ENCODE measurements at regions not wholly inside any gene's neighbourhood (a gene's known extent, or its start where the extent isn't known, plus 50 kb on each side); places are given as distances from the start of the nearest gene placed in this dataset.

- DNase-seq (no peak), ATAC-seq (no peak)
- Histone ChIP-seq H3K4me1 (ENCODE audit: low read depth) (no peaks in the 10 kb centered on the region), H3K36me3 (ENCODE audit: low read depth) (no peaks in the 10 kb centered on the region), H3K4me3 (no peak overlapping the region), H3K9me3 (no peaks in the 10 kb centered on the region)
- TF ChIP-seq, protein P1, sequence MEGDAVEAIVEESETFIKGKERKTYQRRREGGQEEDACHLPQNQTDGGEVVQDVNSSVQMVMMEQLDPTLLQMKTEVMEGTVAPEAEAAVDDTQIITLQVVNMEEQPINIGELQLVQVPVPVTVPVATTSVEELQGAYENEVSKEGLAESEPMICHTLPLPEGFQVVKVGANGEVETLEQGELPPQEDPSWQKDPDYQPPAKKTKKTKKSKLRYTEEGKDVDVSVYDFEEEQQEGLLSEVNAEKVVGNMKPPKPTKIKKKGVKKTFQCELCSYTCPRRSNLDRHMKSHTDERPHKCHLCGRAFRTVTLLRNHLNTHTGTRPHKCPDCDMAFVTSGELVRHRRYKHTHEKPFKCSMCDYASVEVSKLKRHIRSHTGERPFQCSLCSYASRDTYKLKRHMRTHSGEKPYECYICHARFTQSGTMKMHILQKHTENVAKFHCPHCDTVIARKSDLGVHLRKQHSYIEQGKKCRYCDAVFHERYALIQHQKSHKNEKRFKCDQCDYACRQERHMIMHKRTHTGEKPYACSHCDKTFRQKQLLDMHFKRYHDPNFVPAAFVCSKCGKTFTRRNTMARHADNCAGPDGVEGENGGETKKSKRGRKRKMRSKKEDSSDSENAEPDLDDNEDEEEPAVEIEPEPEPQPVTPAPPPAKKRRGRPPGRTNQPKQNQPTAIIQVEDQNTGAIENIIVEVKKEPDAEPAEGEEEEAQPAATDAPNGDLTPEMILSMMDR (IDR thresholded peaks at IDR 0.05): no peak
- intact Hi-C loops (cut with DNase I, micrococcal nuclease): no loop called here
These were observed 227.5 kb upstream of the FAM83B start for GRCh38 chr6:54619102-54619501.

DNA sequence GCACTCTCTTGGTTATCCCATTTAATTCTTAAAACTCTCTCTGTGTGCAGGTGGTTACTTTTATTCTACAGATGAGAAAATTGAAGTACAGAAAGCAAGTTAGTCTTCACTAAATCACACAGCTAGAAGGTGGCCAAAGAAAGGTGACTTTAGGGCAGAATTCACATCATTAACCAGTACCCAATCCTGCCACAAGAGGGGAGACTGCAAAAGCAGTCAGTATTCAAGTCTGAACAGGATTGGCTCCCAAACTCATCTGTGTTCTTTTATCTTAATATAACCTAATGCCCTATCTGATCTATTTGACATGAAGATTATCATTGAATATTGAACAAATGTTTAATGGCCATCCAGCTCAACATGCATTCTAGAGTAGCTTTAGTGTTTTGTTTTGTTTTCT is 225.3 kb upstream of the FAM83B start:
- intact Hi-C loops (cut with DNase I, micrococcal nuclease): no loop called here
- ATAC-seq (no peak), DNase-seq (peak in 1 of 3 donors; percentile 14)
- H3K4me1 ChIP-seq (ENCODE audit: low read depth): no peaks in the 10 kb centered on the region
- H3K36me3 ChIP-seq (ENCODE audit: low read depth): no peaks in the 10 kb centered on the region
- H3K9me3 ChIP-seq: no peaks in the 10 kb centered on the region
- no peak overlapping the region for H3K4me3 ChIP-seq
- TF ChIP-seq, protein P1 (IDR thresholded peaks at IDR 0.05): peak; percentile 20

GRCh38 chr6:54624216-54624615 is 222.4 kb upstream of the FAM83B start:
- TF ChIP-seq, protein P1 (IDR thresholded peaks at IDR 0.05): no peak
- no peak overlapping the region for H3K4me3 ChIP-seq
- no peaks in the 10 kb centered on the region for H3K4me1 ChIP-seq (ENCODE audit: low read depth)
- H3K36me3 ChIP-seq (ENCODE audit: low read depth): no peaks in the 10 kb centered on the region
- no peaks in the 10 kb centered on the region for H3K9me3 ChIP-seq
- no peak for ATAC-seq
- no peak for DNase-seq
- intact Hi-C loops (cut with DNase I, micrococcal nuclease): no loop called here

DNA sequence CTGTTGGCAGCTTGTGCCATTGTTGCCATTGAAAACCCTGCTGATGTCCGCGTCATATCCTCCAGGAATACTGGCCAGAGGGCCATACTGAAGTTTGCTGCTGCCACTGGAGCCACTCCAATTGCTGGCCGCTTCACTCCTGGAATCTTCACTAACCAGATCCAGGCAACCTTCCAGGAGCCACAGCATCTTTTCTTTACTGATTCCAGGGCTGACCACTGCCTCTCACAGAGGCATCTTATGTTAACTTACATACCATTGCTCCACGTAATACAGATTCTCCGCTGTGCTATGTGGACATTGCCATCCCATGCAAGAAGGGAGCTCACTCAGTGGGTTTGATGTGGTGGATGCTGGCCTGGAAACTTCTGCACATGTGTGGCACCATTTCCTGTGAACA is 221.8 kb upstream of the FAM83B start:
- TF ChIP-seq, protein P1 (IDR thresholded peaks at IDR 0.05): no peak
- intact Hi-C loops (cut with DNase I, micrococcal nuclease): no loop called here

GRCh38 chr6:54629131-54629530 is 217.4 kb upstream of the FAM83B start:
- TF ChIP-seq, protein P1 (IDR thresholded peaks at IDR 0.05): no peak
- ATAC-seq (no peak), DNase-seq (no peak)
- Histone ChIP-seq H3K36me3 (ENCODE audit: low read depth) (no peaks in the 10 kb centered on the region), H3K4me1 (ENCODE audit: low read depth) (no peaks in the 10 kb centered on the region), H3K4me3 (no peak overlapping the region), H3K9me3 (no peaks in the 10 kb centered on the region)
- intact Hi-C loops (cut with DNase I, micrococcal nuclease): no loop called here

More for the DNA sequence above, 221.8 kb upstream of the FAM83B start:
- H3K9me3 ChIP-seq: no peaks in the 10 kb centered on the region
- no peak for ATAC-seq
- no peak overlapping the region for H3K4me3 ChIP-seq
- H3K4me1 ChIP-seq (ENCODE audit: low read depth): no peaks in the 10 kb centered on the region
- H3K36me3 ChIP-seq (ENCODE audit: low read depth): no peaks in the 10 kb centered on the region
- DNase-seq: no peak

GRCh38 chr6:54632984-54633565 is 213.5 kb upstream of the FAM83B start:
- no peaks in the 10 kb centered on the region for H3K36me3 ChIP-seq (ENCODE audit: low read depth)
- H3K4me1 ChIP-seq (ENCODE audit: low read depth): no peaks in the 10 kb centered on the region
- intact Hi-C loops (cut with DNase I, micrococcal nuclease): no loop called here
- ATAC-seq: no peak
- H3K9me3 ChIP-seq: no peaks in the 10 kb centered on the region
- DNase-seq: no peak
- no peak overlapping the region for H3K4me3 ChIP-seq
- TF ChIP-seq, protein P1 (IDR thresholded peaks at IDR 0.05): no peak

Measured in mucosa of descending colon (tissue), 3 donors.